ENCODE measurements at regions not wholly inside any gene's neighbourhood (a gene's known extent, or its start where the extent isn't known, plus 50 kb on each side); places are given as distances from the start of the nearest gene placed in this dataset.

GRCh38 chr20:52267418-52267817, 75.8 kb upstream of the ZFP64 start:
- Histone ChIP-seq H3K27ac (no peak overlapping the region), H3K4me1 (no peaks in the 10 kb centered on the region), H3K27me3 (ENCODE audit: low read depth) (no peaks in the 10 kb centered on the region), H3K4me3 (no peak overlapping the region), H3K9me3 (no peaks in the 10 kb centered on the region), H3K36me3 (no peaks in the 10 kb centered on the region)
- no peak for TF ChIP-seq CTCF (IDR thresholded peaks at IDR 0.05)
- intact Hi-C loops (cut with DNase I), result no loop called here
- DNase-seq, result no peak
- no peak for ATAC-seq

- H3K36me3 ChIP-seq, result no peaks in the 10 kb centered on the region
- TF ChIP-seq CTCF (IDR thresholded peaks at IDR 0.05), result no peak
- H3K4me1 ChIP-seq, result no peaks in the 10 kb centered on the region
- no peaks in the 10 kb centered on the region for H3K9me3 ChIP-seq
- intact Hi-C loops (cut with DNase I), result no loop called here
- H3K27ac ChIP-seq, result no peak overlapping the region
- H3K4me3 ChIP-seq, result no peak overlapping the region
- ATAC-seq (no peak), DNase-seq (no peak)
- H3K27me3 ChIP-seq (ENCODE audit: low read depth), result no peaks in the 10 kb centered on the region
Observed at GRCh38 chr20:52263757-52264156, 72.2 kb upstream of the ZFP64 start.

- intact Hi-C loops (cut with DNase I), result no loop called here
- no peak for ATAC-seq
- H3K27me3 ChIP-seq (ENCODE audit: low read depth), result no peaks in the 10 kb centered on the region
Observed at GRCh38 chr20:52261792-52262191, 70.2 kb upstream of the ZFP64 start.

GRCh38 chr20:52259295-52259694, 67.7 kb upstream of the ZFP64 start:
- ATAC-seq (no peak), DNase-seq (no peak)
- Histone ChIP-seq H3K9me3 (no peaks in the 10 kb centered on the region), H3K27ac (no peak overlapping the region), H3K4me1 (no peaks in the 10 kb centered on the region), H3K36me3 (no peaks in the 10 kb centered on the region), H3K4me3 (no peak overlapping the region), H3K27me3 (ENCODE audit: low read depth) (no peaks in the 10 kb centered on the region)
- intact Hi-C loops (cut with DNase I), result no loop called here
- TF ChIP-seq CTCF (IDR thresholded peaks at IDR 0.05), result no peak

More at GRCh38 chr20:52261792-52262191, 70.2 kb upstream of the ZFP64 start:
- Histone ChIP-seq H3K36me3 (no peaks in the 10 kb centered on the region), H3K4me3 (no peak overlapping the region), H3K4me1 (no peaks in the 10 kb centered on the region), H3K27ac (no peak overlapping the region), H3K9me3 (no peaks in the 10 kb centered on the region)
- no peak for TF ChIP-seq CTCF (IDR thresholded peaks at IDR 0.05)
- DNase-seq, result no peak

- ATAC-seq (peak; percentile 53 to 67), DNase-seq (no peak)
- H3K9me3 ChIP-seq, result no peaks in the 10 kb centered on the region
- no peak for TF ChIP-seq CTCF (IDR thresholded peaks at IDR 0.05)
- no peaks in the 10 kb centered on the region for H3K36me3 ChIP-seq
- H3K27me3 ChIP-seq (ENCODE audit: low read depth), result no peaks in the 10 kb centered on the region
- H3K4me3 ChIP-seq, result no peak overlapping the region
- H3K4me1 ChIP-seq, result no peaks in the 10 kb centered on the region
- intact Hi-C loops (cut with DNase I), result no loop called here
- H3K27ac ChIP-seq, result no peak overlapping the region
Observed at GRCh38 chr20:52256454-52256853, 64.9 kb upstream of the ZFP64 start.

- no peak for ATAC-seq
- no peak for TF ChIP-seq CTCF (IDR thresholded peaks at IDR 0.05)
- H3K36me3 ChIP-seq, result no peaks in the 10 kb centered on the region
- no peak overlapping the region for H3K27ac ChIP-seq
- intact Hi-C loops (cut with DNase I), result no loop called here
- no peaks in the 10 kb centered on the region for H3K4me1 ChIP-seq
- no peaks in the 10 kb centered on the region for H3K27me3 ChIP-seq (ENCODE audit: low read depth)
- H3K4me3 ChIP-seq, result no peak overlapping the region
- DNase-seq, result no peak
- H3K9me3 ChIP-seq, result no peaks in the 10 kb centered on the region
Observed at GRCh38 chr20:52252664-52253063, 61.1 kb upstream of the ZFP64 start.

All from lower lobe of right lung (tissue), 2 donors.